ENCODE measurements at regions not wholly inside any gene's neighbourhood (a gene's known extent, or its start where the extent isn't known, plus 50 kb on each side); places are given as distances from the start of the nearest gene placed in this dataset.

DNA sequence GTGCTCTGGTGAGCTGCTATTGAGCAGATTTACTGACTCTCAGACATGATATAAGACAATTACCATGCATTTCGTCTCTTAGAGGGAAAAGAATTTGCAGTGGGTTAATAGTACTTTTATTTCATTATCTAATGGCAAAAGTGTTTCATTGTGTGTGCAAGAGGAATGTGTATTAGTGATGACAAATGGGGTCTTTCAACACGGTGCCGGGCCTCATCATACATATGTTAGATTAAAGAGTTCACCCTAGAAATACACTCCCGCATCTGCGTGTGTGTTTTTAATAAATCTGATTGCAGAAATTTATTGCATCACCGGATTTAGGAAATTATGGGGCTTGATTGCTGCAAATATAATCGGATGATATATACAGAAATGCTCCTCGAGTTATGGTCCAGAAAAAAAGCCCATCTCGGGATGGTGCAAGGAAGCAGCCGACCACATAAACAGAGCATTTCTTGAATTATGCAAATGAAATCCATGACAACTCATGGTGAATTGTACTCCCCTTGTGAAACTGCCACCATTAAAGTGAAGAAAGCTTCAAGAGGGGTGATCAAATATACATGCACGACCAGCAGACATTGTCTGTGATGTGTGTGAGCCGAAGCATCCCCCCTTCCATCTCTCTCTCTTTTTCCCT, 156.0 kb downstream of the PHETA1 start (continued):
- TF ChIP-seq USF1 (CRISPR knock-in tag; IDR thresholded peaks at IDR 0.05) = no peak
- no peak for TF ChIP-seq GABPB1 (CRISPR knock-in tag; IDR thresholded peaks at IDR 0.05)
- TF ChIP-seq GRHL2 (CRISPR knock-in tag; IDR thresholded peaks at IDR 0.05; ENCODE audit: insufficient replicate concordance, severe bottlenecking) = no peak
- TF ChIP-seq E2F5 (CRISPR knock-in tag; IDR thresholded peaks at IDR 0.05) = no peak
- TF ChIP-seq HMGA2 (CRISPR knock-in tag; IDR thresholded peaks at IDR 0.05) = no peak
- TF ChIP-seq SP1 (CRISPR knock-in tag; conservative IDR thresholded peaks at IDR 0.05) = no peak
- no peak for TF ChIP-seq MYBL2 (CRISPR knock-in tag; IDR thresholded peaks at IDR 0.05)
- no peak for TF ChIP-seq E2F4 (CRISPR knock-in tag; IDR thresholded peaks at IDR 0.05; ENCODE audit: borderline replicate concordance, low read depth)
- TF ChIP-seq SMAD3 (CRISPR knock-in tag; IDR thresholded peaks at IDR 0.05; ENCODE audit: borderline replicate concordance) = no peak

- no peaks in the 10 kb centered on the region for H3K27me3 Mint-ChIP-seq (ENCODE audit: low read depth)
- H3K4me1 Mint-ChIP-seq = peaks cover 5% of the 10 kb centered on the region
- no peaks in the 10 kb centered on the region for H3K36me3 Mint-ChIP-seq
- ChIA-PET POLR2A (no interaction called here), CTCF (interaction anchor here (0.7 to 1.0 kb wide), 3 partner anchors 87 to 91 kb away, joined by 3 to 4 read pairs (median 4); no protein-coding TSS in a partner anchor)
- no peak overlapping the region for H3K27ac Mint-ChIP-seq
- ATAC-seq = peak; percentile 75
- no peak overlapping the region for H3K4me3 Mint-ChIP-seq
- no peaks in the 10 kb centered on the region for H3K9me3 Mint-ChIP-seq
- DNase-seq (ENCODE audit: low spot score) = peak; percentile 67
- TF ChIP-seq, protein P1, sequence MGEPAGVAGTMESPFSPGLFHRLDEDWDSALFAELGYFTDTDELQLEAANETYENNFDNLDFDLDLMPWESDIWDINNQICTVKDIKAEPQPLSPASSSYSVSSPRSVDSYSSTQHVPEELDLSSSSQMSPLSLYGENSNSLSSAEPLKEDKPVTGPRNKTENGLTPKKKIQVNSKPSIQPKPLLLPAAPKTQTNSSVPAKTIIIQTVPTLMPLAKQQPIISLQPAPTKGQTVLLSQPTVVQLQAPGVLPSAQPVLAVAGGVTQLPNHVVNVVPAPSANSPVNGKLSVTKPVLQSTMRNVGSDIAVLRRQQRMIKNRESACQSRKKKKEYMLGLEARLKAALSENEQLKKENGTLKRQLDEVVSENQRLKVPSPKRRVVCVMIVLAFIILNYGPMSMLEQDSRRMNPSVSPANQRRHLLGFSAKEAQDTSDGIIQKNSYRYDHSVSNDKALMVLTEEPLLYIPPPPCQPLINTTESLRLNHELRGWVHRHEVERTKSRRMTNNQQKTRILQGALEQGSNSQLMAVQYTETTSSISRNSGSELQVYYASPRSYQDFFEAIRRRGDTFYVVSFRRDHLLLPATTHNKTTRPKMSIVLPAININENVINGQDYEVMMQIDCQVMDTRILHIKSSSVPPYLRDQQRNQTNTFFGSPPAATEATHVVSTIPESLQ (CRISPR knock-in tag; IDR thresholded peaks at IDR 0.05) = no peak
- TF ChIP-seq ZNF317 (CRISPR knock-in tag; IDR thresholded peaks at IDR 0.05; ENCODE audit: borderline replicate concordance, low read depth) = 0 out of 2 replicates have a peak, but pooled peaks have one; percentile 24
- 0 out of 2 replicates have a peak, but pooled peaks have one; percentile 27 for TF ChIP-seq MAX (CRISPR knock-in tag; IDR thresholded peaks at IDR 0.05)
- TF ChIP-seq RORB (CRISPR knock-in tag; IDR thresholded peaks at IDR 0.05) = no peak
- 0 out of 2 replicates have a peak, but pooled peaks have one; percentile 34 for TF ChIP-seq FOXP1 (CRISPR knock-in tag; IDR thresholded peaks at IDR 0.05; ENCODE audit: borderline replicate concordance)
- TF ChIP-seq NFYB (CRISPR knock-in tag; conservative IDR thresholded peaks at IDR 0.05; ENCODE audit: low read depth) = no peak
- TF ChIP-seq ZNF263 (CRISPR knock-in tag; IDR thresholded peaks at IDR 0.05; ENCODE audit: low read depth) = no peak
- TF ChIP-seq ETV6 (CRISPR knock-in tag; IDR thresholded peaks at IDR 0.05) = 0 out of 2 replicates have a peak, but pooled peaks have one; percentile 48
- TF ChIP-seq ERG (CRISPR knock-in tag; IDR thresholded peaks at IDR 0.05) = no peak
- TF ChIP-seq USF1 (CRISPR knock-in tag; IDR thresholded peaks at IDR 0.05) = peak; percentile 40; the same call in 1 of the 2 replicates
- peak; percentile 65; the same call in 1 of the 2 replicates for TF ChIP-seq CREB1 (CRISPR knock-in tag; IDR thresholded peaks at IDR 0.05)
- TF ChIP-seq ZSCAN18 (CRISPR knock-in tag; IDR thresholded peaks at IDR 0.05) = no peak
- no peak for TF ChIP-seq NFATC4 (CRISPR knock-in tag; IDR thresholded peaks at IDR 0.05)
- TF ChIP-seq PRRX2 (CRISPR knock-in tag; IDR thresholded peaks at IDR 0.05) = no peak
- TF ChIP-seq GABPB1 (CRISPR knock-in tag; IDR thresholded peaks at IDR 0.05) = no peak
- TF ChIP-seq ATF1 (CRISPR knock-in tag; IDR thresholded peaks at IDR 0.05) = no peak
- TF ChIP-seq ESRRA (CRISPR knock-in tag; IDR thresholded peaks at IDR 0.05; ENCODE audit: borderline replicate concordance) = 0 out of 2 replicates have a peak, but pooled peaks have one; percentile 25
These were observed 156.8 kb downstream of the PHETA1 start for GRCh38 chr12:111211910-111212757.
